SU-DHL-6 (cell line): ENCODE measurements at regions not wholly inside any gene's neighbourhood (a gene's known extent, or its start where the extent isn't known, plus 50 kb on each side); places are given as distances from the start of the nearest gene placed in this dataset.

ENCODE experiments used
- EZH2phosphoT487 ChIP-seq: fragments of 200-600 bp; sonication (generic), shearing (Covaris generic); conservative IDR thresholded peaks from 2 replicates; pipeline ENCODE4 v1.6.1; 2018; ENCODE audit warnings: mild to moderate bottlenecking, antibody characterized with exemption, low read length, moderate library complexity, mixed read lengths
- TF ChIP-seq, protein P1 (sequence below): fragments of 200-600 bp; sonication (generic); IDR thresholded peaks from one replicate; pipeline ENCODE4 v1.5.1; 2017; ENCODE audit warnings: antibody characterized with exemption, mild to moderate bottlenecking, low read length, moderate library complexity; ENCODE audit not compliant: insufficient read depth, poor library complexity, severe bottlenecking

DNA sequence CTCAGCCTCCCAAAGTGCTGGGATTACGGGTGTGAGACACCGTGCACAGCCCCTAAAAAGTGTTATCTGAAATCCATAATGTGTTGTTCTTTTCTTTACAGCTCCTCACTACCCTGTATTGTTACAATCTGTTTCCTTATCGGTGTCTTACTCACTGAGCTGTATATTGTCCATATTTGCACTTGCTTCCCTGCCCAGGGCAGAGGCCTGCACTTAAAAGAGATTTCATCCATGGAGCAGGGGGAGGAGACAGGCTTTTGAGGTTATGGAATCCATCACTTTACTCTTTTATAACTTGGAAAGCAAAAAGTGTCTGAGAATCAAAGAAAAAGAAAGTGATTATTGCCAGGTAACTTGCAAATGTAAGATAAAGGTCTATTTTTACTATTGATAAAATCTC is 251.0 kb downstream of the DIO2 start:
- TF ChIP-seq, protein P1, sequence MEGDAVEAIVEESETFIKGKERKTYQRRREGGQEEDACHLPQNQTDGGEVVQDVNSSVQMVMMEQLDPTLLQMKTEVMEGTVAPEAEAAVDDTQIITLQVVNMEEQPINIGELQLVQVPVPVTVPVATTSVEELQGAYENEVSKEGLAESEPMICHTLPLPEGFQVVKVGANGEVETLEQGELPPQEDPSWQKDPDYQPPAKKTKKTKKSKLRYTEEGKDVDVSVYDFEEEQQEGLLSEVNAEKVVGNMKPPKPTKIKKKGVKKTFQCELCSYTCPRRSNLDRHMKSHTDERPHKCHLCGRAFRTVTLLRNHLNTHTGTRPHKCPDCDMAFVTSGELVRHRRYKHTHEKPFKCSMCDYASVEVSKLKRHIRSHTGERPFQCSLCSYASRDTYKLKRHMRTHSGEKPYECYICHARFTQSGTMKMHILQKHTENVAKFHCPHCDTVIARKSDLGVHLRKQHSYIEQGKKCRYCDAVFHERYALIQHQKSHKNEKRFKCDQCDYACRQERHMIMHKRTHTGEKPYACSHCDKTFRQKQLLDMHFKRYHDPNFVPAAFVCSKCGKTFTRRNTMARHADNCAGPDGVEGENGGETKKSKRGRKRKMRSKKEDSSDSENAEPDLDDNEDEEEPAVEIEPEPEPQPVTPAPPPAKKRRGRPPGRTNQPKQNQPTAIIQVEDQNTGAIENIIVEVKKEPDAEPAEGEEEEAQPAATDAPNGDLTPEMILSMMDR, result no peak
- no peak for TF ChIP-seq EZH2phosphoT487
